HEK293T (cell line): ENCODE measurements at regions not wholly inside any gene's neighbourhood (a gene's known extent, or its start where the extent isn't known, plus 50 kb on each side); places are given as distances from the start of the nearest gene placed in this dataset.
"Not testable (repeated sequence)": the region's sequence is repeated elsewhere in the genome, so short reads cannot be mapped to it uniquely, and the experiment has no call there.

Experiments
- CTCF ChIA-PET: fragments of 350-600 bp; formaldehyde crosslinking; extraction: SDS; loops from one replicate; lab custom pipeline; 2021; ENCODE audit warnings: antibody characterized with exemption, inconsistent platforms; lab: Yijun Ruan, JAX
- POLR2A ChIA-PET: fragments of 350-600 bp; formaldehyde crosslinking; extraction: SDS; loops from one replicate; lab custom pipeline; 2020; ENCODE audit warnings: antibody characterized with exemption, inconsistent platforms; lab: Yijun Ruan, JAX
- DNase-seq: peaks from one replicate; pipeline ENCODE4 v3.0.0; 2012; ENCODE audit warnings: mixed read lengths; ENCODE audit errors: extremely low spot score
- ARNT ChIP-seq: fragments of 450-650 bp; IDR thresholded peaks from 2 replicates; pipeline ENCODE4 v1.6.1; 2017; ENCODE audit warnings: mild to moderate bottlenecking
- BHLHE40 ChIP-seq: fragments of 450-650 bp; IDR thresholded peaks from 2 replicates; pipeline ENCODE4 v1.6.1; 2016; ENCODE audit warnings: mild to moderate bottlenecking, moderate library complexity, borderline replicate concordance
- CTBP1 ChIP-seq: fragments of 450-650 bp; IDR thresholded peaks from 2 replicates; pipeline ENCODE4 v1.6.1; 2016; ENCODE audit warnings: borderline replicate concordance
- ELF4 ChIP-seq: fragments of 450-650 bp; IDR thresholded peaks from 2 replicates; pipeline ENCODE4 v1.6.1; 2017; ENCODE audit warnings: antibody characterized with exemption
- FOXA1 ChIP-seq: fragments of 450-650 bp; IDR thresholded peaks from 2 replicates; pipeline ENCODE4 v1.6.1; 2016; ENCODE audit warnings: mild to moderate bottlenecking
- FOXK2 ChIP-seq: fragments of 450-650 bp; IDR thresholded peaks from 2 replicates; pipeline ENCODE4 v1.6.1; 2016; ENCODE audit warnings: mild to moderate bottlenecking
- FOXM1 ChIP-seq: fragments of 450-650 bp; IDR thresholded peaks from 2 replicates; pipeline ENCODE4 v1.6.1; 2017; ENCODE audit warnings: mild to moderate bottlenecking, borderline replicate concordance
- HDGF ChIP-seq: fragments of 450-650 bp; IDR thresholded peaks from 2 replicates; pipeline ENCODE4 v1.6.1; 2017; ENCODE audit warnings: antibody characterized with exemption, borderline replicate concordance
- L3MBTL2 ChIP-seq: fragments of 450-650 bp; conservative IDR thresholded peaks from 2 replicates; pipeline ENCODE4 v1.6.1; 2016; ENCODE audit warnings: mild to moderate bottlenecking
- LEF1 ChIP-seq: fragments of 450-650 bp; IDR thresholded peaks from 2 replicates; pipeline ENCODE4 v1.6.1; 2017; ENCODE audit warnings: mild to moderate bottlenecking, borderline replicate concordance
- NFRKB ChIP-seq: fragments of 450-650 bp; IDR thresholded peaks from 2 replicates; pipeline ENCODE4 v1.6.1; 2016; ENCODE audit warnings: mild to moderate bottlenecking, moderate library complexity
- SP1 ChIP-seq: fragments of 450-650 bp; IDR thresholded peaks from 2 replicates; pipeline ENCODE4 v1.6.1; 2017
- SUZ12 ChIP-seq: fragments of 450-650 bp; IDR thresholded peaks from 2 replicates; pipeline ENCODE4 v1.6.1; 2016; ENCODE audit warnings: mild to moderate bottlenecking
- TARDBP ChIP-seq: fragments of 450-650 bp; IDR thresholded peaks from 2 replicates; pipeline ENCODE4 v1.6.1; 2016
- ZNF384 ChIP-seq: fragments of 450-650 bp; IDR thresholded peaks from 2 replicates; pipeline ENCODE4 v1.6.1; 2016
- TF ChIP-seq, protein P1 (sequence below): fragments of 450-650 bp; IDR thresholded peaks from 2 replicates; pipeline ENCODE4 v1.6.1; 2016

DNA sequence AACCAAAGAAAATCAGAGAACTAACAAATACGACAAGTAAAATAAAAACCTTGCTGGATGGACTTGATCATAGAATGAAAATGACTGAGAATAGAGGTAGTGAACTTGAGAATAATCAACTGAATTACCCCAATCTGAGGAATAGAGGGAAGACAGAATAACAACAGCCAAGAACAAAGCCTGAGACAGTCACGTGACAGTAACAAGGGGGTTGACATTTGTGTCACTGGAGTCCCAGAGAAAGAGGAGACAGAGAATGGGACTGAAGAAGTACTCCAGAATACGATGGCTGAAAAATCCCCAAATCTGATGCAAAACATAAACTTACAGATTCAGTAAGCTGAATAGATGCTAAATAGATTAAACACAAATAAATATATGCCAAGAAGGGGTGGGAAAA lies 248.5 kb upstream of the HDAC4 start:
- CTCF ChIA-PET = no interaction called here
- no peak for DNase-seq
- POLR2A ChIA-PET = no interaction called here
- TF ChIP-seq FOXA1 (no peak), L3MBTL2 (no peak), ELF4 (no peak), CTBP1 (no peak), NFRKB (no peak), TARDBP (no peak)

DNA sequence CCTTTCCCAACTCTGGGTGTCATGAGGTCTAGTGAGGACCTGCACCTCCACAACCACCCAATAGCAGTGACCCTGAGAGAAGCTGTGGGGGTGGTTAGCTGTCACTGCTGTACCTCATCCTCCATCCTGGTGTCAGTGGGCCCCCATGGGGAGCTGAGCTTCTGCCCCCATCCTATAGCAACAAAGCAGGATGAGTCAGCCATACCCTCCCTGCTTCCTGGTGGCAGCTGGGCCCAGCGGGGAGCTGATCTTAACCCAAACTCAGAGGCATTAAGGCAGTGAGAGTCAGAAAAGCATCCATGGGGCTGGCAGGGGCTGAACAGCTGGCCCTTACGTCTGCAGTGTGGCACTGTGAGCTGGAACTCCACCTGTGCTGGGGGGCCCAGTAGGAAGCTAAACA lies 247.8 kb upstream of the HDAC4 start:
- ChIA-PET POLR2A (no interaction called here), CTCF (no interaction called here)
- no peak for DNase-seq
- TF ChIP-seq, protein P1, sequence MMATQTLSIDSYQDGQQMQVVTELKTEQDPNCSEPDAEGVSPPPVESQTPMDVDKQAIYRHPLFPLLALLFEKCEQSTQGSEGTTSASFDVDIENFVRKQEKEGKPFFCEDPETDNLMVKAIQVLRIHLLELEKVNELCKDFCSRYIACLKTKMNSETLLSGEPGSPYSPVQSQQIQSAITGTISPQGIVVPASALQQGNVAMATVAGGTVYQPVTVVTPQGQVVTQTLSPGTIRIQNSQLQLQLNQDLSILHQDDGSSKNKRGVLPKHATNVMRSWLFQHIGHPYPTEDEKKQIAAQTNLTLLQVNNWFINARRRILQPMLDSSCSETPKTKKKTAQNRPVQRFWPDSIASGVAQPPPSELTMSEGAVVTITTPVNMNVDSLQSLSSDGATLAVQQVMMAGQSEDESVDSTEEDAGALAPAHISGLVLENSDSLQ = no peak
- TF ChIP-seq CTBP1 (no peak), FOXK2 (no peak), L3MBTL2 (no peak), NFRKB (no peak), BHLHE40 (no peak), SP1 (no peak), ELF4 (no peak), FOXA1 (no peak), TARDBP (no peak), LEF1 (no peak), ZNF384 (no peak), ARNT (no peak), FOXM1 (no peak), SUZ12 (no peak), HDGF (no peak)

DNA sequence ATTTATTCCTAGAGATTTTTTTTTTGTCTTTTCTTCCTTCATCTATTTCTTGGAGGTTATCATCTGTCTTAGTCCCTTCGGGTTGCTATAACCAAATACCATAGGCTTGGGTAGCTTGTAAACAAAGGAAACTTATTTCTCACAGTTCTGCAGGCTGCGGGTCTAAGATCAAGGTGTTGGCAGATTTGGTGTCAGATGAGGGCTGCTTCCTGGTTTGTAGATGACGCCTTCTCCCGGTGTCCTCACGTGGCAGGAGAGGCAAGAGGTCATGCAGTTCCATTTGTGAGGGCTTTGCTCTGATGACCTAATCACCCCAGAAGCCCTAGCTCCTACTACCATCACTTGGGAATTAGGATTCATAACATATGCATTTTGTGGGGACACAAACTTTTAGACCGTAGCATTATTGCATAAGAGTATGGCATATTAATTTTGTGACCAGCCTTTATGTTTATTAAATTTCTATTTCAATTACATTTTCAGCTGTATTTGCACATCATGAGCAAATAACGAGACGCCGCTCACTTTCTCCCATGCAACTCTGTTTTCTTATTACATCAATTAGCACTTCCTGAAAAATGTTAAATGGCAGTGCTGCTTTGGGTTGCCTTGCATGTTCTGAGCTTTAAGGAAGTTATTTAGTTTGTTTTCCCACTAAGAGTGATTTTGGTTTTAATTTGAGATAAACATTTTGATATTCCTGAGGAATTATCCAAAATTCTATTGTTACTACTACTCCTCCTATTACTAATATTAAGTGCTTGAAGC lies 246.4 kb upstream of the HDAC4 start:
- TF ChIP-seq NFRKB (no peak), ARNT (no peak), CTBP1 (no peak), ZNF384 (no peak), LEF1 (no peak)
- ChIA-PET CTCF (no interaction called here), POLR2A (no interaction called here)
- DNase-seq = no peak

DNA sequence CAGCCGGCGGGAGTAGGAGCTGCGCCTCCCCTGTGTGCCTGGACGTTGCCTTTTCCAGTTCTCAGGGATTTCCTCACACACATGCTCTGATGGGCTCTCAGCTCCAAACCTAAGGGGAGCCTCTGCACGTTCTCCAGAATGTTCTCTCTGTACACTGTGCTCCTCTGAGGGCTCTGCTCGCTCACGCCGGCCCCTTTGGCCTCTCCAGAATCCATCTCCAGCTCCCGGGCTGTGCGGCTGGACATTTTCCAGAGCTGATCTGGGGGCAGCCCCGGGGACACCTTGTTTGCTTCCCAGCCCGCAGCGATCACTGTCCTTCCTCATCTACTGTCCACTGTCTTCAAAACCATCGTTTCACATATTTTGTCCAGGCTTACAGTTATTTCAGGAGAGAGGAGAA lies 245.4 kb upstream of the HDAC4 start:
- no peak for DNase-seq
- TF ChIP-seq, protein P1 = no peak
- no peak for TF ChIP-seq ZNF384
- TF ChIP-seq BHLHE40 = no peak
- TF ChIP-seq HDGF = no peak
- no peak for TF ChIP-seq TARDBP
- no peak for TF ChIP-seq SUZ12
- no peak for TF ChIP-seq L3MBTL2
- POLR2A ChIA-PET = interaction anchor here (0.6 kb wide), 1 partner anchor 245 kb away, joined by 3 read pairs; the partner anchor contains the start of gene HDAC4
- CTCF ChIA-PET = interaction anchor here (0.6 kb wide), 1 partner anchor 235 kb away, joined by 3 read pairs; no protein-coding TSS in a partner anchor

DNA sequence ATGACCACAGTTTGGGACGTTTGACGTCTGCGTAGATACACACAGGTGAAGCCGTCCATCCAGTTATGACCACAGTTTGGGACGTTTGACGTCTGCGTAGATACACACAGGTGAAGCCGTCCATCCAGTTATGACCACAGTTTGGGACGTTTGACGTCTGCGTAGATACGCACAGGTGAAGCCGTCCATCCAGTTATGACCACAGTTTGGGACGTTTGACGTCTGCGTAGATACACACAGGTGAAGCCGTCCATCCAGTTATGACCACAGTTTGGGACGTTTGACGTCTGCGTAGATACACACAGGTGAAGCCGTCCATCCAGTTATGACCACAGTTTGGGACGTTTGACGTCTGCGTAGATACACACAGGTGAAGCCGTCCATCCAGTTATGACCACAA lies 243.8 kb upstream of the HDAC4 start:
- CTCF ChIA-PET = interaction anchor here (0.6 kb wide), 1 partner anchor 12 kb away, joined by 5 read pairs; no protein-coding TSS in a partner anchor
- POLR2A ChIA-PET = not testable (repeated sequence)

DNA sequence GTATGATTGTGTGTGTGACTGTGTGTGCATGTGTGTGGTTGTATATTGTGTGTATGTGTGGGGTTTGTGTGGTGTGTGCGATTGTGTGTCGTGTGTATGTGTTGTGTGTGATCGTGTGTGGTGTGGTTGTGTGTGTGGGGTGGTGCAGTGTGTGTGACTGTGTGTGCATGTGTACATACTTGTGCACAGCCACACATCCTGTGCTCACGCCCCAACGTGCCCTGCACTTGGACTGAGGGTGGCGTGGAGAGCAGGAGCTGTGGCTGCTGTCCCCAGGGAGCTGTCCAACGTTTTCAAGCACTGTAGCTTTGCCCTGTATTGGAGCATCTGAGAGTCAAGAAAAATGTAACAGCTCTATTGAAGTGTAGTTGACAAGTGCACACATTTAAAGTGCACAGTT lies 243.2 kb upstream of the HDAC4 start:
- no peak for TF ChIP-seq TARDBP
- TF ChIP-seq CTBP1 = no peak
- no peak for TF ChIP-seq FOXM1
- TF ChIP-seq BHLHE40 = no peak
- no peak for TF ChIP-seq L3MBTL2
- TF ChIP-seq LEF1 = no peak
- no peak for TF ChIP-seq ARNT
- no peak for TF ChIP-seq ELF4
- TF ChIP-seq SUZ12 = no peak
- peak; percentile 13 for DNase-seq
- ChIA-PET POLR2A (no interaction called here), CTCF (no interaction called here)

More for the DNA sequence above, 243.8 kb upstream of the HDAC4 start:
- not testable (repeated sequence) for DNase-seq

DNA sequence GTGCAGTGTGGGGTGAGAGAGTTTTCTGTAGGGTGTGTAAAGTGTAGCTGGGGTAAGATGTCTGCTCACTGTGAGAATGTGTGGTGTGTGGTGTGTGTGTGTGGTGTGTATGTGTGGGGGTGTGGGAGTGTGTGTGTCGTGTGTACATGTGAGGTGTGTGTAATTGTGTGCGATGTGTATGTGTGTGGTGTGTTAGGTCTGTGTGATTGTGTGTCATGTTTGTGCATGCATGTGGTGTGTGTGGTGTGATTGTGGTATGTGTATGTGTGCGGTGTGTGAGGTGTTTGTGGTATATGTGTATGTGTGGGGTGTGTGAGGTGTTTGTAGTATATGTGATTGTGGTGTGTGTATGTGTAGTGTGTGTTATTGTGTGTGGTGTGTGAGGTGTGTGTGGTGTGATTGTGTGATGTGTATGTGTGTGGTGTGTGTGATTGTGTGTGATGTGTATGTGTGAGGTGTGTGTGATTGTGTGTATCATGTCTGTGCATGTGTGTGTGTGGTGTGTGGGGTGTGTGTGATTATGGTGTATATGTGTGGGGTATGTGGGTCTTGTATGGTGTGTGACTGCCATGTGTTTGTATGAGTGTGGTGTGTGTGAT lies 241.7 kb upstream of the HDAC4 start:
- TF ChIP-seq CTBP1 (no peak), ARNT (no peak), FOXM1 (no peak), ELF4 (no peak), ZNF384 (no peak), L3MBTL2 (no peak), NFRKB (no peak)
- DNase-seq = no peak
- ChIA-PET POLR2A (no interaction called here), CTCF (no interaction called here)

DNA sequence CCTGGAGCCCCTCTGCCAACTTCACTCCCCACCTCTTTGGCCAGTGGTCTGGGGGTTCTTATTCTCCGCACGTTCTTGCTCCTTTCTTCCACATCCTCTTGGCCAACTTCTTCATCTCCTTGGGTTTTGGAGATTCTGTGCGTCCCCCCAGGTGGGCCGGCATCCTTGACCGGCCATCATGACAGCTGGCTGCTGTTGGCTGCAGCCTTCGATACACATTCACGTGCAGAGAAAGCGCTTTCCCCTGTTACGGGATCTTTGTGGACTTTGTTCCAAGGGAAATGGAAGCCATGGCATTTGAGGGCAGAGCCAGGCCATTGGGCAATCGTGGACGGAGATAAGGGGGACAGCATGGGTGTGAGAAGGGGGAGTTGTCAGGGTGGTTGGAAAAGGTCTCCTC lies 241.1 kb upstream of the HDAC4 start:
- CTCF ChIA-PET, DNase-seq, POLR2A ChIA-PET: not testable (repeated sequence)
